ENCODE measurements at regions not wholly inside any gene's neighbourhood (a gene's known extent, or its start where the extent isn't known, plus 50 kb on each side); places are given as distances from the start of the nearest gene placed in this dataset.

- DNase-seq = peak; percentile 95
These were observed 66.9 kb upstream of the DNAH5 start for GRCh38 chr5:14011089-14012020.

GRCh38 chr5:14009575-14009974 lies 65.1 kb upstream of the DNAH5 start:
- DNase-seq = no peak

- DNase-seq = no peak
These were observed 64.4 kb upstream of the DNAH5 start for GRCh38 chr5:14008819-14009311.

GRCh38 chr5:14006823-14007520 lies 62.5 kb upstream of the DNAH5 start:
- DNase-seq = no peak

- no peak for DNase-seq
These were observed 60.3 kb upstream of the DNAH5 start for GRCh38 chr5:14004598-14005394.

GRCh38 chr5:14003936-14004335 lies 59.4 kb upstream of the DNAH5 start:
- no peak for DNase-seq

GRCh38 chr5:14003513-14003912 lies 59.0 kb upstream of the DNAH5 start:
- DNase-seq = no peak

- DNase-seq = no peak
These were observed 53.8 kb upstream of the DNAH5 start for GRCh38 chr5:13998254-13998653.

GRCh38 chr5:13997514-13997913 lies 53.0 kb upstream of the DNAH5 start:
- DNase-seq = no peak

GRCh38 chr5:13994621-13995253 lies 50.2 kb upstream of the DNAH5 start:
- peak; percentile 53 for DNase-seq
